Psoas muscle (tissue), 7 donors: ENCODE measurements at regions not wholly inside any gene's neighbourhood (a gene's known extent, or its start where the extent isn't known, plus 50 kb on each side); places are given as distances from the start of the nearest gene placed in this dataset.

Experiments
- ATAC-seq, 4 donors: fragments of 200-7000 bp; cut with Tn5 transposase; one replicate each; pipeline ENCODE4 v1.9.1; 2020; ENCODE audit warnings: moderate library complexity in 3 of 4, mild to moderate bottlenecking in 2 of 4
- DNase-seq, 2 donors: peaks; one replicate each; pipeline ENCODE4 v3.0.0-alpha.2; 2020
- H3K27ac ChIP-seq: fragments of 200-600 bp; one replicate; pipeline ENCODE4 v1.8.0; 2022
- H3K27me3 ChIP-seq, 3 donors: fragments of 200-600 bp in 1 of 3; one replicate each; pipeline versions ENCODE4 v1.6.1 to v1.8.0; 2013 to 2022; ENCODE audit warnings: low read length in 2 of 3, mild to moderate bottlenecking in 2 of 3, moderate library complexity in 1 of 3; ENCODE audit not compliant: insufficient read depth in 3 of 3
- H3K36me3 ChIP-seq, 2 donors: fragments of 200-600 bp in 1 of 2; one replicate each; pipeline versions ENCODE4 v1.6.1 to v1.8.0; 2013 to 2022; ENCODE audit warnings: low read depth in 1 of 2, mild to moderate bottlenecking in 1 of 2, moderate library complexity in 1 of 2; ENCODE audit not compliant: insufficient read depth in 1 of 2
- H3K4me1 ChIP-seq: fragments of 200-600 bp; one replicate; pipeline ENCODE4 v1.8.0; 2022
- H3K4me3 ChIP-seq: fragments of 200-600 bp; one replicate; pipeline ENCODE4 v1.8.0; 2022; ENCODE audit warnings: mild to moderate bottlenecking
- H3K9me3 ChIP-seq: fragments of 200-600 bp; one replicate; pipeline ENCODE4 v1.8.0; 2022
- WGBS, 3 donors: extraction: QIAGEN DNeasy Blood & Tissue Kit; methylation state at CpG; one replicate each; pipeline versions ENCODE4 v1.1.6 to v1.1.7; 2013; 5-methylcytosine and 5-hydroxymethylcytosine counted together
- intact Hi-C, 2 donors: fragments of 100-400 bp; cut with DNase I; formaldehyde crosslinking; loops; one replicate each; pipeline versions ENCODE4 v1.11.0 to v1.14.2; 2022
- TF ChIP-seq, protein P1 (sequence below): fragments of 200-600 bp; IDR thresholded peaks from one replicate; pipeline ENCODE4 v1.8.0; 2022; ENCODE audit warnings: antibody characterized with exemption
- donor health status: healthy with polysubstance abuse.
- donor health status: DM: no; HTN: no; CAD: no; lungs with moderate emphysema.
- donor health status: Bipolar disorder and iron deficiency.
- donor health status: healthy.
- donor health status: DM: yes; HTN: yes; CAD: no.
- donor health status: DM: no; HTN: no; CAD: no.
- donor health status: DM: yes; HTN: yes; CAD: no.

- intact Hi-C loops = no loop called here
- TF ChIP-seq, protein P1, sequence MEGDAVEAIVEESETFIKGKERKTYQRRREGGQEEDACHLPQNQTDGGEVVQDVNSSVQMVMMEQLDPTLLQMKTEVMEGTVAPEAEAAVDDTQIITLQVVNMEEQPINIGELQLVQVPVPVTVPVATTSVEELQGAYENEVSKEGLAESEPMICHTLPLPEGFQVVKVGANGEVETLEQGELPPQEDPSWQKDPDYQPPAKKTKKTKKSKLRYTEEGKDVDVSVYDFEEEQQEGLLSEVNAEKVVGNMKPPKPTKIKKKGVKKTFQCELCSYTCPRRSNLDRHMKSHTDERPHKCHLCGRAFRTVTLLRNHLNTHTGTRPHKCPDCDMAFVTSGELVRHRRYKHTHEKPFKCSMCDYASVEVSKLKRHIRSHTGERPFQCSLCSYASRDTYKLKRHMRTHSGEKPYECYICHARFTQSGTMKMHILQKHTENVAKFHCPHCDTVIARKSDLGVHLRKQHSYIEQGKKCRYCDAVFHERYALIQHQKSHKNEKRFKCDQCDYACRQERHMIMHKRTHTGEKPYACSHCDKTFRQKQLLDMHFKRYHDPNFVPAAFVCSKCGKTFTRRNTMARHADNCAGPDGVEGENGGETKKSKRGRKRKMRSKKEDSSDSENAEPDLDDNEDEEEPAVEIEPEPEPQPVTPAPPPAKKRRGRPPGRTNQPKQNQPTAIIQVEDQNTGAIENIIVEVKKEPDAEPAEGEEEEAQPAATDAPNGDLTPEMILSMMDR = no peak
- 85 to 89% (median 88%) methylated on average over 4 of the region's 4 CpGs for WGBS, 3 donors
- ATAC-seq (no peak), DNase-seq (no peak)
- Histone ChIP-seq H3K4me1 (no peaks in the 10 kb centered on the region), H3K27ac (no peak overlapping the region), H3K4me3 (no peak overlapping the region), H3K9me3 (no peaks in the 10 kb centered on the region), H3K27me3 (no peaks in the 10 kb centered on the region), H3K36me3 (no peaks in the 10 kb centered on the region)
Measured at GRCh38 chr13:30370916-30371521, 51.3 kb upstream of the UBE2L5 start.

DNA sequence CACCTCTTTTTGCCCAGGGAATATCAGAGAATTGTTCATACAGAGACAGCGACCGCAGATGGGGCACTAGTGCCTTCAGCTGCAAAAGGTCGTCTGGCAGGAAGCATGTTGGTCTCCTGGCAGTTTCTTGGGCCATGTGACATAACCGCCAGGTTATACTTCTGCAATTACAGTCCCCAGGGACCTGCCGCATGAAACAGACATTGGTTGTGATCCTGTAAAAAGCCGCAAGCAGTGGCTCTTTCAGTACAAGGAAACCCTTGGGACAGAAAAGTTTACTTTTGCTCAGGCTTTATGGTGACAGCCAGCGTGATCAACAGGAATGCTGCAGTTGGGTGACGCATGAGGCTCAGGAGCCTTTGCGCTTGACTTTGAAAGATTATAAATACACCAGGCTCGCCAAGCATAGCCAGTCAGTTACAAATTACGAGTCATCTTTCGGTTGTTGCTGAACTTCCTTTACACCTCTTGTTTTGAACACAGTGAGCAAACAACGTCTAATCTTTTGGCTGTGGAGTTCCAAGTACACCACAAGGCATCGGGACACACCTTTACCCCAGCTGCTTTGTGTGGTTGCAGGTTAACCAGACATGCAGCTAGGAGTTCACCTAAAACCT, 50.5 kb upstream of the UBE2L5 start:
- no peak overlapping the region for H3K27ac ChIP-seq
- H3K36me3 ChIP-seq = no peaks in the 10 kb centered on the region
- H3K4me3 ChIP-seq = no peak overlapping the region
- no peaks in the 10 kb centered on the region for H3K4me1 ChIP-seq
- no peaks in the 10 kb centered on the region for H3K27me3 ChIP-seq
- H3K9me3 ChIP-seq = no peaks in the 10 kb centered on the region
- 40 to 46% (median 41%) methylated on average over 14 of the region's 14 CpGs for WGBS, 3 donors
- intact Hi-C loops = no loop called here
- DNase-seq (no peak), ATAC-seq (peak in 3 of 4 donors; percentile 31 to 51 (median 40))
- TF ChIP-seq, protein P1 = no peak
